DMS79 treated with DMSO at 0.1 percent for 48 hours (cell line): ENCODE measurements at regions not wholly inside any gene's neighbourhood (a gene's known extent, or its start where the extent isn't known, plus 50 kb on each side); places are given as distances from the start of the nearest gene placed in this dataset.
"Not testable (repeated sequence)": the region's sequence is repeated elsewhere in the genome, so short reads cannot be mapped to it uniquely, and the experiment has no call there.

Source experiments
- DNase-seq: peaks from one replicate; lab custom pipeline; 2025; lab: John Stamatoyannopoulos, UW

- DNase-seq = no peak
Observed at GRCh38 chr10:63675171-63675570, 154.0 kb downstream of the REEP3 start.

DNA sequence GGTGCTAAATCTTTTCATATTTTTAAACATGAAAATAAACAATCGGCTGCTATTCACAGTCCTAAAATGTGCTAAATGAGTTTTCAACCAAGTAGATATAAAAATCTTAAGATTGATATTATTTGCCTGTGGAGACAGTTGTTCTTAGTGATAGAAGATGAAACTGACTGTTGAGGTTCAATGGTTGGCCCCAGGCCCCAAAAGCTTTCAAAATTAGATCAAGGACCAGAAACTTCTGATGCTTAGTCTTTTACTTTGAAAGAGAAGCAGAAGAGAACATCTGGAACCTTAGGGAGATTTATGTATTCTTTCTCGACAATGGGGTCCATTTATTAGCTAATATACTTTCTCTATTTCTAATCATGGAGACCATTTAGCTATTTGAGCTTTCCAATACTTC, 155.8 kb downstream of the REEP3 start:
- no peak for DNase-seq

DNA sequence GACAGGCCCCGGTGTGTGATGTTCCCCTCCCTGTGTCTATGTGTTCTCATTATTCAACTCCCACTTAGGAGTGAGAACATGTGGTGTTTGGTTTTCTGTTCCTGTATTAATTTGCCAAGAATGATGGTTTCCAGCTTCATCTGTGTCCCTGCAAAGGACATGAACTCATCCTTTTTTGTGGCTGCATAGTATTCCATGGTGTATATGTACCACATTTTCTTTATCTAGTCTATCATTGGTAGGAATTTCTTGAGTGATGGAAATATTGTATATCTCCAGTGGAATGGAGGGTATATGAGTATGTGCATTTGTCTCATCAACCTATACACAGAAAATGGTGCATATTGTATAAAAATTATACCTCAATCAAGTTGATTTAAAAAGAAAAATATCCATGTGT, 159.3 kb downstream of the REEP3 start:
- not testable (repeated sequence) for DNase-seq

- no peak for DNase-seq
Observed at GRCh38 chr10:63681993-63682697, 160.9 kb downstream of the REEP3 start.

DNA sequence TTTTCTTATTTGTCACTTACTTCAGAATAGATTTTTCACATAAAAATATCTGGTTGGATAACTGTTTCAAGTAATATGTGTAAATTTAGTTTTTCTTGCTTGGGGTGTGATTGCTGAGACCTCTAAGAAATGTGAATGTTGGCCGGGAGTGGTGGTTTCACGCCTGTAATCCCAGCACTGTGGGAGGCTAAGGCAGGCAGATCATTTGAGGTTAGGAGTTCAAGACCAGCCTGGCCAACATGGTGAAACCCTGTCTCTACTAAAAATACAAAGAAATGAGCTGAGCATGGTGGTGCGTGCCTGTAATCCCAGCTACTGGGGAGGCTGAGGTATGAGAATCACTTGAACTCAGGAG, 161.5 kb downstream of the REEP3 start:
- not testable (repeated sequence) for DNase-seq

DNA sequence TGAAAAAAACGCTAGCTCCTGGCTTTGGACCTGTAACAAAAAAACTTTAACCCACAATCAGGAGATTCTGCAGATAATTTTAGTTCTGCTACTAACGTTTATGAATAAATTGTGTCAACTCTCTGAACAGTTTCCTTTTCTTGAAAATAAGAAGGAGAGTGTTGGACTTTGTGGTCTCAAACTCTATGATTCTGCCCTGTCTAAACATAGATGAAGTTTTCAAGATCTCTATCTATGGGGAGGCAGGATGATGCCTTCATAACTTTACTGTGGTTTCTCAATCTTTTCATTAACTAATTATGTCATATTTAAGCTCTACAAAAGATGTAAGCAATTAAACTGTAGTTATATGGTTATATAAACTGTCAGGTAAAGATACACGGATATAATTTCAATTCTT, 162.0 kb downstream of the REEP3 start:
- DNase-seq = no peak

GRCh38 chr10:63683686-63684085, 162.5 kb downstream of the REEP3 start:
- no peak for DNase-seq

- no peak for DNase-seq
Observed at GRCh38 chr10:63684257-63684936, 163.2 kb downstream of the REEP3 start.

DNA sequence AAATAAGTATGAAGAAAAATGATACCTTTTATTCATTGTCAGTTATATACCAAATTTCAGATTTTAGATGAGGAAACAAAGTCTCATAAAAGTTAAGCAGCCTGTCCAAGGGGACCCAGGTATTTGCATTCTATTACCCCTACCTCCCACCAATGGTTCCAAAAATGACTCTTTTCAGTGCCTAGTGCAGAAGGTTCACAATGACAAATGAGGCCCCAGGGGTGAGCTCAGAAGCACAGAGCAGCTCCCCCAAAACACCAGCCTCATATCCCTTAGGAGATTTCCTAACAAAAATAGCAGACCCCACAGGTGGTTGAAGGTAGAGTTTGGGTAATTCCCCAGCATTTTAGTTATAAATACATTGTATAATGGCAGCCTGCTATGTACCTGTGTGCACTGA, 168.6 kb downstream of the REEP3 start:
- no peak for DNase-seq

GRCh38 chr10:63692220-63692896, 171.2 kb downstream of the REEP3 start:
- DNase-seq = no peak

- DNase-seq = not testable (repeated sequence)
Observed at GRCh38 chr10:63693021-63693420, 171.8 kb downstream of the REEP3 start.

DNA sequence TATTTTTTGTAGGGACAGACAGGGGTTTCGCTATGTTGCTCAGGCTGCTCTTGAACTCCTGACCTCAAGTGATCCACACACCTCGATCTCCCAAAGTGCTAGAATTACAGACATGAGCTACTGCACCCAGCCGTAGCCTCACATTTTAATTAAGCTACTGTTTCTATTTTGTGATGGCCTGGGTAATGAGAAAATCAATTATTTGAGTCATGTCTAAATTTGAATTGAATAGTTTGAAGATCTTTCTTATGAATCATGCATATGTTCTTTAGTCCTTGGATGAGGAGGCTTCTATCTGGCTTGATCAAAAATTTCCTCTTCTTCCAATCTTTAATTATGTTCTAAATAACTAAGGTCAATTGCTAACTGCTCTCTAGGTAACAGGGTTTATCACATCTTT, 175.0 kb downstream of the REEP3 start:
- no peak for DNase-seq

- DNase-seq = peak; percentile 13
Observed at GRCh38 chr10:63697956-63698786, 177.0 kb downstream of the REEP3 start.

GRCh38 chr10:63698787-63699150, 177.6 kb downstream of the REEP3 start:
- DNase-seq = no peak

DNA sequence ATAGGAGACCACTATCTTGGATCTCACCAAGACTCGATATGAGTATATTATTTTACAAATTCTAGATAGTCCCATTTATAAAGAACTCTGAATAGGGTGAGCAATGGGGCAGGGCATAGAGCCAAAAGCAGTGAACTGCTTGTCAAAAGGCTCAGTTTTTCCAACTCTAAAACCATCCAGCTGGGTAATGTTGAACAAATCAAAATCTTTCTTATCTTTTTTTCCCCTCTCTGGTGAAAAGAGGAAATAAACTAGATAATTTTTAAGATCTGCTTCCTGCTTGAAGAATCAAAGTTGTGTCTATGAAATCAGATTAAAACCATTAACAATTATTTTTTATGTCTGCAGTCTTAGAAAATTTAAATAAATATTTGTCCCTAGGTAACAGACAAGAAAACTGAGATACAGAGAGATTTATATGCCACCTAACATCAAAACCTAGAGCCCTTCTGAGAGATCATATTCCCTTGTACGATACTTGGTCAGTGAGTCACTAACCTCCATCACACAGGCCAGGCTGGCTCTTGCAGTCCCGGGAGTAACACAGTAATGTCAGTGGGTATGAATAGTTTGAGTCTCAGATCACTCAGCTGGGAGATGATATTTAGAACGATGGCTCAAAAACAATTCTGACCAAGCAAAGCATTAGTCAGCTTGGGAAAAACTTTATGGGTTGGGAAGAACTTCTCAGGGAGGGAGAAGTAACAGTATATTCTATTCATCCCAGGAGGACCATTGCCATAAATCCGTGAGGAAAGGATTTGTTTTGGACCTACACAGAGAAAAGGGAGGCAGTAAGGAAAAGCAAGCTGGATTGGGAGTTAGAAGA, 178.8 kb downstream of the REEP3 start:
- DNase-seq = no peak

- no peak for DNase-seq
Observed at GRCh38 chr10:63700631-63701156, 179.5 kb downstream of the REEP3 start.

- peak; percentile 17 for DNase-seq
Observed at GRCh38 chr10:63702092-63702491, 180.9 kb downstream of the REEP3 start.

- peak; percentile 92 for DNase-seq
Observed at GRCh38 chr10:63703113-63703670, 182.0 kb downstream of the REEP3 start.

DNA sequence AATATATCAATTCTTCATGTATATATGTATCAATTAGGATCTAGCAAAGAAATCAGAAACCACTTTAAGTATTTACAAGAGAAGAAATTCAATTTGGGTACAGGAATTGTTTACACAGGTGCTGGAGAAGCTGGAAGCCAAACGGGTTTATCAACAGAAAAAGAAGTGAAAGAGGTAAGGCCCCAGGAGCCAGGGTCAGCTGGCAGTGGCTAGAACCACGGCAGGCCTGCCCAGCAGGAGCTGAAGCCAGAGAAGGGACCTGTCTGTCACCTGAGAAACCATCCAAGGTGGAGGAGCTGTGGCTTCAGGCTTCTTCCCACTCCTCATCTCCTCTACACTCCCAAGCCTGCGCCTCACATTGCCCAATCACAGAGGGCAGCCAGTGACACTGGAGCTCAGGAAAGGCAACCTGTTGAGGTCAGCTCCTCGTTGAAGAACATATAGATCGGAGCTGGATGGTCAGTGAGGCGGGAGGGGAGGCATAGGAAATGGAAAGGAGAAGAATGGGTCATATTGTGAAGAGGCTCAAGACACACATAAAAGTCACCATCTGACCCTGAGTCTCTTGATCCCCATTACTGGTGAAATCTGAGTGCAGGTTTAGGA, 182.6 kb downstream of the REEP3 start:
- DNase-seq = peak; percentile 92

DNA sequence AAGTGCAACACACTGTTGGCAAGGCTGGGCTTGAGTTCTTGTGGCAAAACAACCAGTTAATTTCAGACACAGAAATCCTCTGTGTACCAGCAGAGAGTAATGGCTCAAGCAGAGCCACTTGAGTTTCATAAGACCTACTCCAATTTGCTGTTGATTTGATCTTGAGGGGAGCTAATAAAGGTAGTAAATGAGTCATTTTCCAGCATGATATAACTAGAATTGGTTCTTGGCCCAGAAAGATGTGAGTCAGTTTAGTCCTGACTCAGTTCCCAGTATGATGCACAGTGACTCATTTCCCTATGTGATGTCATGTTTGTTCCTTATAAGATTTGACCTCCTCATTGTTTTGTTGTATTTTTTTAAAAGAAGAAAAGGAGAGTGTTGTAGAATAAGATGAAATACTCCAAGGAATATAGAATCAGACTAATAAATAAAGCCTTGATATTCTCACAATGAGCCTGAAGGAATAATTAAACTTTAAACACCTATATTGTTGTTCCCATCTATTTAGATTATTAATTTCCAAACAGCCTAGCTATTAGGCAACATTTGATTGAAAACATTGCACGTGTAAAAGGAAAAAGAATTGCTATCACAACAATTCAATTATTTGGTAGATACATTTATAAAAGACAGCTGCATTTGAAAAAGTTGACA, 186.2 kb downstream of the REEP3 start:
- peak; percentile 88 for DNase-seq
